ENCODE measurements at regions not wholly inside any gene's neighbourhood (a gene's known extent, or its start where the extent isn't known, plus 50 kb on each side); places are given as distances from the start of the nearest gene placed in this dataset.

GRCh38 chr6:11337306-11337705 lies 104.8 kb upstream of the NEDD9 start:
- Histone ChIP-seq H3K36me3 (ENCODE audit: control insufficient read depth in 4 of 4, insufficient read depth in 4 of 4, low read length in 4 of 4) (no peaks in the 10 kb centered on the region), H3K9ac (ENCODE audit: insufficient read depth in 1 of 2, low read length in 2 of 2) (no peak overlapping the region), H3K4me3 (no peak overlapping the region), H3K9me3 (ENCODE audit: control insufficient read depth in 4 of 4, insufficient read depth in 3 of 4, low read length in 3 of 4) (no peaks in the 10 kb centered on the region), H3K27me3 (ENCODE audit: control insufficient read depth in 3 of 3, insufficient read depth in 3 of 3, low read length in 2 of 3) (no peaks in the 10 kb centered on the region), H3K27ac (ENCODE audit: low read depth in 1 of 2, low read length in 1 of 2) (no peak overlapping the region), H3K4me1 (ENCODE audit: control insufficient read depth in 5 of 5, insufficient read depth in 5 of 5, low read length in 5 of 5) (no peaks in the 10 kb centered on the region)
- no peak for DNase-seq
- no peak for ATAC-seq (ENCODE audit: insufficient read depth, low FRiP score)
- WGBS, 2 donors, result 96 to 97% methylated on average over 5 of the region's 5 CpGs
- no peak for TF ChIP-seq CTCF (IDR thresholded peaks at IDR 0.05; ENCODE audit: control extremely low read depth, extremely low read depth)

- Histone ChIP-seq H3K4me3 (no peak overlapping the region), H3K27ac (ENCODE audit: low read depth in 1 of 2, low read length in 1 of 2) (no peak overlapping the region), H3K36me3 (ENCODE audit: control insufficient read depth in 4 of 4, insufficient read depth in 4 of 4, low read length in 4 of 4) (no peaks in the 10 kb centered on the region), H3K9me3 (ENCODE audit: control insufficient read depth in 4 of 4, insufficient read depth in 3 of 4, low read length in 3 of 4) (no peaks in the 10 kb centered on the region), H3K9ac (ENCODE audit: insufficient read depth in 1 of 2, low read length in 2 of 2) (no peak overlapping the region), H3K27me3 (ENCODE audit: control insufficient read depth in 3 of 3, insufficient read depth in 3 of 3, low read length in 2 of 3) (no peaks in the 10 kb centered on the region), H3K4me1 (ENCODE audit: control insufficient read depth in 5 of 5, insufficient read depth in 5 of 5, low read length in 5 of 5) (no peaks in the 10 kb centered on the region)
- 95 to 96% methylated on average over 5 of the region's 5 CpGs for WGBS, 2 donors
- ATAC-seq (ENCODE audit: insufficient read depth, low FRiP score) (no peak), DNase-seq (no peak)
- no peak for TF ChIP-seq CTCF (IDR thresholded peaks at IDR 0.05; ENCODE audit: control extremely low read depth, extremely low read depth)
These were observed 103.4 kb upstream of the NEDD9 start for GRCh38 chr6:11335826-11336225.

- H3K9ac ChIP-seq (ENCODE audit: insufficient read depth in 1 of 2, low read length in 2 of 2), result no peak overlapping the region
- DNase-seq (no peak), ATAC-seq (ENCODE audit: insufficient read depth, low FRiP score) (no peak)
- no peaks in the 10 kb centered on the region for H3K9me3 ChIP-seq (ENCODE audit: control insufficient read depth in 4 of 4, insufficient read depth in 3 of 4, low read length in 3 of 4)
- no peaks in the 10 kb centered on the region for H3K36me3 ChIP-seq (ENCODE audit: control insufficient read depth in 4 of 4, insufficient read depth in 4 of 4, low read length in 4 of 4)
- no peak for TF ChIP-seq CTCF (IDR thresholded peaks at IDR 0.05; ENCODE audit: control extremely low read depth, extremely low read depth)
- no peak overlapping the region for H3K27ac ChIP-seq (ENCODE audit: low read depth in 1 of 2, low read length in 1 of 2)
- H3K27me3 ChIP-seq (ENCODE audit: control insufficient read depth in 3 of 3, insufficient read depth in 3 of 3, low read length in 2 of 3), result no peaks in the 10 kb centered on the region
- WGBS, 2 donors, result 77 to 79% methylated on average over 6 of the region's 6 CpGs
- H3K4me3 ChIP-seq, result no peak overlapping the region
- H3K4me1 ChIP-seq (ENCODE audit: control insufficient read depth in 5 of 5, insufficient read depth in 5 of 5, low read length in 5 of 5), result peaks cover 0 to 6% (median 0%) of the 10 kb centered on the region in 5 donors
These were observed 100.8 kb upstream of the NEDD9 start for GRCh38 chr6:11333132-11333849.

GRCh38 chr6:11332463-11332862 lies 100.0 kb upstream of the NEDD9 start:
- Histone ChIP-seq H3K9me3 (ENCODE audit: control insufficient read depth in 4 of 4, insufficient read depth in 3 of 4, low read length in 3 of 4) (no peaks in the 10 kb centered on the region), H3K9ac (ENCODE audit: insufficient read depth in 1 of 2, low read length in 2 of 2) (no peak overlapping the region), H3K36me3 (ENCODE audit: control insufficient read depth in 4 of 4, insufficient read depth in 4 of 4, low read length in 4 of 4) (peaks cover 0 to 2% (median 0%) of the 10 kb centered on the region in 4 donors), H3K4me1 (ENCODE audit: control insufficient read depth in 5 of 5, insufficient read depth in 5 of 5, low read length in 5 of 5) (peaks cover 0 to 7% (median 0%) of the 10 kb centered on the region in 5 donors), H3K27me3 (ENCODE audit: control insufficient read depth in 3 of 3, insufficient read depth in 3 of 3, low read length in 2 of 3) (no peaks in the 10 kb centered on the region), H3K27ac (ENCODE audit: low read depth in 1 of 2, low read length in 1 of 2) (no peak overlapping the region), H3K4me3 (no peak overlapping the region)
- TF ChIP-seq CTCF (IDR thresholded peaks at IDR 0.05; ENCODE audit: control extremely low read depth, extremely low read depth), result no peak
- 92 to 96% methylated on average over 7 of the region's 7 CpGs for WGBS, 2 donors
- ATAC-seq (ENCODE audit: insufficient read depth, low FRiP score) (no peak), DNase-seq (no peak)
